ENCODE measurements at regions not wholly inside any gene's neighbourhood (a gene's known extent, or its start where the extent isn't known, plus 50 kb on each side); places are given as distances from the start of the nearest gene placed in this dataset.

GRCh38 chr19:29143183-29143582 is 69.8 kb downstream of the UQCRFS1 start:
- TF ChIP-seq CTCF (conservative IDR thresholded peaks at IDR 0.05) (no peak), EZH2 (IDR thresholded peaks at IDR 0.05; ENCODE audit: low read depth) (no peak)

Measured in PC-9 (cell line).